H1 (cell line): ENCODE measurements at regions not wholly inside any gene's neighbourhood (a gene's known extent, or its start where the extent isn't known, plus 50 kb on each side); places are given as distances from the start of the nearest gene placed in this dataset.

ENCODE experiments used
- CTCF ChIA-PET: fragments of 300-600 bp; sonication (Branson Sonifier 250); formaldehyde crosslinking; loops from one replicate; lab custom pipeline; 2021; ENCODE audit not compliant: partially characterized antibody; lab: Charles Lee
- POLR2A ChIA-PET: fragments of 300-600 bp; sonication (Branson Sonifier 250); formaldehyde crosslinking; loops from one replicate; lab custom pipeline; 2021; ENCODE audit warnings: inconsistent platforms; ENCODE audit not compliant: partially characterized antibody; lab: Charles Lee
- DNase-seq, 2 experiments: peaks; one replicate each; pipeline versions ENCODE4 v3.0.0 to v3.0.0-alpha.2; 2010 to 2022; ENCODE audit warnings: low spot score in 2 of 2, low read depth in 1 of 2, mixed read lengths in 1 of 2
- FAIRE-seq: peaks from 2 replicates; lab custom pipeline; 2011; peaks lifted over from hg19 to GRCh38; lab: Jason Lieb, UNC
- H2AFZ ChIP-seq: 2 replicates; pipeline ENCODE4 v1.8.1; 2012; ENCODE audit warnings: low read length, inconsistent platforms
- H2AK5ac ChIP-seq: 2 replicates; pipeline ENCODE4 v1.6.1; 2013; ENCODE audit warnings: low read depth, low read length
- H2BK120ac ChIP-seq: replicated peaks from 2 replicates; pipeline ENCODE3; 2013; ENCODE audit warnings: low read depth, low read length, inconsistent platforms
- H2BK12ac ChIP-seq: 2 replicates; pipeline ENCODE4 v1.6.1; 2013; ENCODE audit warnings: low read depth, low read length
- H2BK15ac ChIP-seq: 2 replicates; pipeline ENCODE4 v1.6.1; 2013; ENCODE audit warnings: low read length
- H2BK20ac ChIP-seq: 2 replicates; pipeline ENCODE4 v1.6.1; 2013; ENCODE audit warnings: low read length
- H2BK5ac ChIP-seq: 2 replicates; pipeline ENCODE4 v1.6.1; 2013; ENCODE audit warnings: low read depth, low read length
- H3K14ac ChIP-seq: 2 replicates; pipeline ENCODE4 v1.6.1; 2013; ENCODE audit warnings: inconsistent platforms; ENCODE audit not compliant: insufficient read length
- H3K18ac ChIP-seq: 2 replicates; pipeline ENCODE4 v1.6.1; 2013; ENCODE audit warnings: low read length; ENCODE audit errors: extremely low read depth
- H3K23ac ChIP-seq: 2 replicates; pipeline ENCODE4 v1.6.1; 2013; ENCODE audit warnings: inconsistent platforms; ENCODE audit not compliant: insufficient read length
- H3K23me2 ChIP-seq: 2 replicates; pipeline ENCODE4 v1.6.1; 2013; ENCODE audit warnings: low read depth, low read length
- H3K27ac ChIP-seq: 2 replicates; pipeline ENCODE4 v1.6.1; 2011; ENCODE audit warnings: low read depth, low read length, inconsistent platforms
- H3K27me3 ChIP-seq, 4 experiments: replicated peaks in 1 of 4; 1 replicate in 1 of 4; 2 replicates in 3 of 4; pipeline versions ENCODE4 v1.6.1 to v1.8.1; 2011 to 2013; ENCODE audit warnings: low read length in 3 of 4, mild to moderate bottlenecking in 3 of 4, inconsistent platforms in 2 of 4, mixed read lengths in 2 of 4, moderate library complexity in 1 of 4; ENCODE audit not compliant: control insufficient read depth in 3 of 4, insufficient read depth in 3 of 4; ENCODE audit errors: extremely low read depth in 1 of 4
- H3K36me3 ChIP-seq, 4 experiments: 2 replicates each; pipeline versions ENCODE4 v1.6.1 to v1.8.1; 2011 to 2013; ENCODE audit warnings: mild to moderate bottlenecking in 4 of 4, low read length in 3 of 4, moderate library complexity in 2 of 4, control low read depth in 1 of 4, inconsistent platforms in 1 of 4; ENCODE audit not compliant: insufficient read depth in 4 of 4, control insufficient read depth in 2 of 4
- H3K4ac ChIP-seq: replicated peaks from 2 replicates; pipeline ENCODE3; 2013; ENCODE audit warnings: low read length, low read depth, mixed read lengths, inconsistent platforms; ENCODE audit not compliant: insufficient read length
- H3K4me1 ChIP-seq, 4 experiments: replicated peaks in 1 of 4; 1 replicate in 1 of 4; 2 replicates in 3 of 4; pipeline versions ENCODE4 v1.6.1 to v1.8.1; 2011 to 2013; ENCODE audit warnings: low read length in 3 of 4, inconsistent platforms in 2 of 4, mixed read lengths in 1 of 4; ENCODE audit not compliant: insufficient read depth in 4 of 4, control insufficient read depth in 3 of 4
- H3K4me2 ChIP-seq, 2 experiments: 2 replicates each; pipeline versions ENCODE4 v1.6.1 to v1.8.1; 2011 to 2013; ENCODE audit warnings: low read depth in 2 of 2, low read length in 2 of 2, control low read depth in 1 of 2, inconsistent platforms in 1 of 2, mild to moderate bottlenecking in 1 of 2; ENCODE audit not compliant: insufficient read depth in 1 of 2
- H3K4me3 ChIP-seq, 4 experiments: fragments of 200-600, 300-600 bp in 1 of 4; sonication (generic), shearing (Covaris generic), sonication (Bioruptor Twin) in 1 of 4; 2 replicates each; pipeline versions ENCODE4 v1.5.1 to v1.8.1; 2011 to 2016; ENCODE audit warnings: low read length in 4 of 4, low read depth in 3 of 4, control low read depth in 2 of 4, inconsistent platforms in 2 of 4, mild to moderate bottlenecking in 2 of 4, mixed read lengths in 1 of 4, moderate library complexity in 1 of 4; ENCODE audit not compliant: insufficient read depth in 2 of 4; ENCODE audit errors: extremely low read depth in 1 of 4
- H3K56ac ChIP-seq: replicated peaks from 2 replicates; pipeline ENCODE3; 2013; ENCODE audit warnings: low read depth, mild to moderate bottlenecking, mixed read lengths, low read length, inconsistent platforms; ENCODE audit not compliant: insufficient read length
- H3K79me1 ChIP-seq: 2 replicates; pipeline ENCODE4 v1.6.1; 2013; ENCODE audit warnings: low read depth, low read length, control low read depth
- H3K79me2 ChIP-seq, 2 experiments: 2 replicates each; pipeline versions ENCODE4 v1.6.1 to v1.8.1; 2012 to 2013; ENCODE audit warnings: low read length in 2 of 2, mild to moderate bottlenecking in 2 of 2, inconsistent platforms in 1 of 2; ENCODE audit not compliant: insufficient read depth in 2 of 2, control insufficient read depth in 1 of 2
- H3K9ac ChIP-seq, 4 experiments: replicated peaks in 1 of 4; 1 replicate in 1 of 4; 2 replicates in 3 of 4; pipeline versions ENCODE4 v1.6.1 to v1.8.1; 2011 to 2013; ENCODE audit warnings: low read depth in 3 of 4, low read length in 3 of 4, control low read depth in 2 of 4, mild to moderate bottlenecking in 2 of 4, moderate library complexity in 2 of 4, inconsistent platforms in 1 of 4; ENCODE audit errors: extremely low read depth in 1 of 4
- H3K9me3 ChIP-seq, 2 experiments: 2 replicates each; pipeline versions ENCODE4 v1.6.1 to v1.8.1; 2012 to 2013; ENCODE audit warnings: mild to moderate bottlenecking in 2 of 2, moderate library complexity in 2 of 2, control low read depth in 1 of 2, inconsistent platforms in 1 of 2, low read depth in 1 of 2, low read length in 1 of 2, mixed read lengths in 1 of 2; ENCODE audit not compliant: insufficient read depth in 2 of 2
- H4K20me1 ChIP-seq, 2 experiments: replicated peaks in 1 of 2; 2 replicates each; pipeline versions ENCODE3 to v1.8.1; 2011 to 2013; ENCODE audit warnings: inconsistent platforms in 2 of 2, low read length in 2 of 2, mild to moderate bottlenecking in 1 of 2; ENCODE audit not compliant: insufficient read depth in 2 of 2, control insufficient read depth in 1 of 2
- H4K5ac ChIP-seq: 2 replicates; pipeline ENCODE4 v1.6.1; 2013; ENCODE audit warnings: low read length, low read depth, mixed read lengths, inconsistent platforms; ENCODE audit not compliant: insufficient read length
- H4K8ac ChIP-seq: 2 replicates; pipeline ENCODE4 v1.8.0; 2013; ENCODE audit warnings: mild to moderate bottlenecking, moderate library complexity, low read length, inconsistent platforms; ENCODE audit not compliant: insufficient read depth; ENCODE audit errors: extremely low read depth
- H4K91ac ChIP-seq: replicated peaks from 2 replicates; pipeline ENCODE3; 2013; ENCODE audit warnings: low read length, mixed read lengths, inconsistent platforms; ENCODE audit not compliant: insufficient read length
- EGR1 ChIP-seq: IDR thresholded peaks from 2 replicates; pipeline ENCODE4 v1.6.1; 2011; ENCODE audit warnings: low read depth, low read length, borderline replicate concordance
- EZH2 ChIP-seq: fragments of 200-600 bp; sonication (generic); IDR thresholded peaks from 2 replicates; pipeline ENCODE4 v1.7.1; 2012; ENCODE audit warnings: low read depth, mild to moderate bottlenecking, moderate library complexity, low read length, inconsistent platforms; ENCODE audit not compliant: severe bottlenecking
- GTF2F1 ChIP-seq: IDR thresholded peaks from 2 replicates; pipeline ENCODE4 v1.6.1; 2012; ENCODE audit warnings: low read depth, low read length, improper control_type of control experiment, borderline replicate concordance
- HDAC2 ChIP-seq, 2 experiments: fragments of 300-600 bp in 1 of 2; sonication (generic) in 1 of 2; IDR thresholded peaks; 2 replicates each; pipeline ENCODE4 v1.6.1; 2011 to 2012; ENCODE audit warnings: low read depth in 2 of 2, low read length in 2 of 2, mild to moderate bottlenecking in 2 of 2, moderate library complexity in 2 of 2, borderline replicate concordance in 1 of 2, inconsistent platforms in 1 of 2
- NANOG ChIP-seq: IDR thresholded peaks from 2 replicates; pipeline ENCODE4 v1.6.1; 2011; ENCODE audit warnings: low read length, low read depth, mild to moderate bottlenecking, inconsistent platforms; ENCODE audit not compliant: insufficient read depth, poor library complexity, severe bottlenecking
- NRF1 ChIP-seq: IDR thresholded peaks from 2 replicates; pipeline ENCODE4 v1.6.1; 2011; ENCODE audit warnings: mild to moderate bottlenecking, low read depth, low read length, improper control_type of control experiment
- SUZ12 ChIP-seq: fragments of 200-600 bp; sonication (generic); IDR thresholded peaks from 2 replicates; pipeline ENCODE4 v1.6.1; 2012; ENCODE audit warnings: mild to moderate bottlenecking, inconsistent platforms, low read length, moderate library complexity, mixed read lengths
- TAF1 ChIP-seq: IDR thresholded peaks from 2 replicates; pipeline ENCODE4 v1.6.1; 2011; ENCODE audit warnings: mild to moderate bottlenecking, low read depth, low read length
- WGBS, 2 experiments: shearing (Covaris generic) in 1 of 2; methylation state at CpG; one replicate each; pipeline versions ENCODE4 v1.1.6 to v1.1.7; 2013 to 2015; ENCODE audit warnings: low lambda C conversion rate in 2 of 2, mixed read lengths in 2 of 2, inconsistent platforms in 1 of 2, low coverage in 1 of 2, missing lambda C conversion rate in 1 of 2; ENCODE audit not compliant: insufficient replicate concordance in 2 of 2, insufficient coverage in 1 of 2, insufficient read length in 1 of 2; ENCODE audit errors: extremely low coverage in 1 of 2, missing lambda C conversion rate in 1 of 2; 5-methylcytosine and 5-hydroxymethylcytosine counted together
- TF ChIP-seq, protein P1 (sequence below): IDR thresholded peaks from 2 replicates; pipeline ENCODE4 v1.6.1; 2012; ENCODE audit warnings: inconsistent platforms
- TF ChIP-seq, protein P2 (sequence below), 3 experiments: IDR thresholded peaks; 1 replicate in 2 of 3; 2 replicates in 1 of 3; pipeline versions ENCODE4 v1.5.1 to v1.6.1; 2011; ENCODE audit warnings: low read length in 3 of 3, mild to moderate bottlenecking in 3 of 3, inconsistent platforms in 2 of 3, low read depth in 1 of 3, moderate library complexity in 1 of 3; ENCODE audit not compliant: insufficient read depth in 1 of 3; ENCODE audit errors: control extremely low read depth in 1 of 3

DNA sequence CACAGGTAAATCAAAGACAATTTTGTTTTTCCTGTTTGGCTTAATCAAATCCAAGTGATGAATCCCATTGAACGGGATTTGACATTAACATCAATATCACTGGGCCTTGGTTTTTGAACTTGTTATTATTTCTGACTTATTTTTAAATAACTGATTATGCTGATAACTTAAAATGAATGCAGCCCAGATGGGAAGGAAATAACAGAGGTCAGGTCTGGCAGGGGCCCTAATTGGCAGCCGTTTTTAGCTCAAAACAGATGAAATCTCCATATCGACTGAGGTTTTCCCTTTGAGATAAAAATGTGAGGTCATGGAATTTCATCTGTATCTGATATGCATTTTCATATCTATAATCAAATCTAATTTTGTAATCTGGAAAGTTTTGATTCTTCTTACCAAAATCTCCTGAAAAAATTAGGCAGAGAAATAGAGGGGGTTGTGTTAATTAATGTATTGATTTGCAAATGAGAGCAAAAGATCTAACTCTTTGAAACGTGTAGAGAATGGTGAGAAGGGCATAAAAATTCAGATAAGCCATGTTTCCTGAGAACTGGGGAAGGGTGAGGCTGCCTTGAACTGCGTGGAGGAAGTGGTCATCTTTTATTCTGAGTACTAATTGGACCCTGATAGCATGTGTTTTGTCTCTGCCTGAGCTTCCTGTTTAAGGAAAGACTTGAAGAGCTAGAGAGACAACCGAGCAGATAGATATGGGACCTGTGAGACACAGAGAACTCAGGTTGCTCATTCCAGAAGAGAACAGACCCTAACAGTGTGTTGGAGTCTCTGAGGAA lies 98.2 kb upstream of the C1QTNF9B start:
- H3K9me3 ChIP-seq, result peaks cover 0 to 9% of the 10 kb centered on the region in 2 experiments; a peak in 2 of 4 replicates
- ChIA-PET CTCF (no interaction called here), POLR2A (no interaction called here)
- H4K91ac ChIP-seq, result no peak overlapping the region
- no peak overlapping the region for H2BK20ac ChIP-seq
- no peaks in the 10 kb centered on the region for H3K79me2 ChIP-seq
- no peak overlapping the region for H4K5ac ChIP-seq
- 75% methylated on average over 6 of the region's 6 CpGs; no CpG with 5 or more reads in 1 of the 2 experiments for WGBS, 2 experiments
- no peak overlapping the region for H3K4ac ChIP-seq
- H2AFZ ChIP-seq, result no peak overlapping the region
- no peaks in the 10 kb centered on the region for H3K79me1 ChIP-seq
- no peaks in the 10 kb centered on the region for H3K36me3 ChIP-seq
- no peaks in the 10 kb centered on the region for H3K23me2 ChIP-seq
- H3K4me3 ChIP-seq, result no peak overlapping the region
- no peak overlapping the region for H2BK15ac ChIP-seq
- DNase-seq (no peak), FAIRE-seq (no peak)
- no peak overlapping the region for H2BK120ac ChIP-seq
- no peaks in the 10 kb centered on the region for H3K4me1 ChIP-seq
- H3K14ac ChIP-seq, result no peak overlapping the region
- no peak overlapping the region for H3K4me2 ChIP-seq
- no peak overlapping the region for H2AK5ac ChIP-seq
- H4K20me1 ChIP-seq, result no peaks in the 10 kb centered on the region
- H2BK5ac ChIP-seq, result no peak overlapping the region
- no peaks in the 10 kb centered on the region for H3K27me3 ChIP-seq
- no peak overlapping the region for H3K9ac ChIP-seq
- no peak overlapping the region for H3K18ac ChIP-seq
- no peak overlapping the region for H4K8ac ChIP-seq
- H3K23ac ChIP-seq, result no peak overlapping the region
- no peak overlapping the region for H3K27ac ChIP-seq
- no peak overlapping the region for H2BK12ac ChIP-seq
- H3K56ac ChIP-seq, result no peak overlapping the region
- TF ChIP-seq NANOG (no peak), NRF1 (no peak), GTF2F1 (no peak), TAF1 (no peak), EZH2 (no peak), EGR1 (no peak), SUZ12 (no peak), HDAC2 (IDR thresholded peaks at IDR 0.05; ENCODE audit: borderline replicate concordance in 1 of 2, low read depth in 2 of 2, low read length in 2 of 2) (no peak)
- TF ChIP-seq, protein P1, sequence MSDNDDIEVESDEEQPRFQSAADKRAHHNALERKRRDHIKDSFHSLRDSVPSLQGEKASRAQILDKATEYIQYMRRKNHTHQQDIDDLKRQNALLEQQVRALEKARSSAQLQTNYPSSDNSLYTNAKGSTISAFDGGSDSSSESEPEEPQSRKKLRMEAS, result no peak
- TF ChIP-seq, protein P2, sequence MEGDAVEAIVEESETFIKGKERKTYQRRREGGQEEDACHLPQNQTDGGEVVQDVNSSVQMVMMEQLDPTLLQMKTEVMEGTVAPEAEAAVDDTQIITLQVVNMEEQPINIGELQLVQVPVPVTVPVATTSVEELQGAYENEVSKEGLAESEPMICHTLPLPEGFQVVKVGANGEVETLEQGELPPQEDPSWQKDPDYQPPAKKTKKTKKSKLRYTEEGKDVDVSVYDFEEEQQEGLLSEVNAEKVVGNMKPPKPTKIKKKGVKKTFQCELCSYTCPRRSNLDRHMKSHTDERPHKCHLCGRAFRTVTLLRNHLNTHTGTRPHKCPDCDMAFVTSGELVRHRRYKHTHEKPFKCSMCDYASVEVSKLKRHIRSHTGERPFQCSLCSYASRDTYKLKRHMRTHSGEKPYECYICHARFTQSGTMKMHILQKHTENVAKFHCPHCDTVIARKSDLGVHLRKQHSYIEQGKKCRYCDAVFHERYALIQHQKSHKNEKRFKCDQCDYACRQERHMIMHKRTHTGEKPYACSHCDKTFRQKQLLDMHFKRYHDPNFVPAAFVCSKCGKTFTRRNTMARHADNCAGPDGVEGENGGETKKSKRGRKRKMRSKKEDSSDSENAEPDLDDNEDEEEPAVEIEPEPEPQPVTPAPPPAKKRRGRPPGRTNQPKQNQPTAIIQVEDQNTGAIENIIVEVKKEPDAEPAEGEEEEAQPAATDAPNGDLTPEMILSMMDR (IDR thresholded peaks at IDR 0.05; ENCODE audit: control extremely low read depth in 1 of 3, insufficient read depth in 1 of 3, low read depth in 1 of 3, low read length in 3 of 3), result no peak
